H9 (cell line): ENCODE measurements at regions not wholly inside any gene's neighbourhood (a gene's known extent, or its start where the extent isn't known, plus 50 kb on each side); places are given as distances from the start of the nearest gene placed in this dataset.

Experiments used
- DNase-seq: peaks from one replicate; pipeline ENCODE4 v3.0.0-alpha.2; 2017
- H2AFZ ChIP-seq: one replicate; pipeline ENCODE4 v1.6.1; 2013; ENCODE audit warnings: mild to moderate bottlenecking, low read length, control low read depth, moderate library complexity
- H2AK5ac ChIP-seq: 2 replicates; pipeline ENCODE4 v1.6.1; 2013; ENCODE audit warnings: low read length, control low read depth, mixed read lengths; ENCODE audit not compliant: insufficient read length
- H2BK120ac ChIP-seq: one replicate; pipeline ENCODE4 v1.6.1; 2013; ENCODE audit warnings: low read depth, mild to moderate bottlenecking, low read length, control low read depth, inconsistent platforms; ENCODE audit not compliant: poor library complexity, severe bottlenecking
- H2BK12ac ChIP-seq: 2 replicates; pipeline ENCODE4 v1.6.1; 2013; ENCODE audit warnings: low read length, control low read depth, mixed read lengths, low read depth; ENCODE audit not compliant: insufficient read length
- H2BK15ac ChIP-seq: 2 replicates; pipeline ENCODE4 v1.6.1; 2013; ENCODE audit warnings: low read depth, low read length, control low read depth
- H2BK20ac ChIP-seq: one replicate; pipeline ENCODE4 v1.6.1; 2013; ENCODE audit warnings: low read depth, mild to moderate bottlenecking, low read length, control low read depth, inconsistent platforms; ENCODE audit not compliant: poor library complexity, severe bottlenecking
- H2BK5ac ChIP-seq: 2 replicates; pipeline ENCODE4 v1.6.1; 2013; ENCODE audit warnings: low read length, control low read depth, mixed read lengths; ENCODE audit not compliant: insufficient read length
- H3K14ac ChIP-seq: 2 replicates; pipeline ENCODE4 v1.6.1; 2013; ENCODE audit warnings: low read length, control low read depth; ENCODE audit not compliant: insufficient read depth
- H3K18ac ChIP-seq: 2 replicates; pipeline ENCODE4 v1.6.1; 2013; ENCODE audit warnings: low read depth, mild to moderate bottlenecking, mixed read lengths, low read length, control low read depth; ENCODE audit not compliant: insufficient read length
- H3K23ac ChIP-seq: 2 replicates; pipeline ENCODE4 v1.6.1; 2013; ENCODE audit warnings: low read length, control low read depth, mixed read lengths, low read depth; ENCODE audit not compliant: insufficient read length
- H3K23me2 ChIP-seq: 2 replicates; pipeline ENCODE4 v1.6.1; 2013; ENCODE audit warnings: low read depth, mild to moderate bottlenecking, mixed read lengths, low read length, control low read depth; ENCODE audit not compliant: insufficient read length, poor library complexity, severe bottlenecking
- H3K27ac ChIP-seq: 2 replicates; pipeline ENCODE4 v1.5.1; 2013; ENCODE audit warnings: low read length, control low read depth, mixed read lengths, low read depth; ENCODE audit not compliant: insufficient read length
- H3K27me3 ChIP-seq: 2 replicates; pipeline ENCODE4 v1.6.1; 2013; ENCODE audit warnings: low read length, control low read depth, inconsistent platforms; ENCODE audit not compliant: insufficient read depth
- H3K4ac ChIP-seq: 2 replicates; pipeline ENCODE4 v1.6.1; 2013; ENCODE audit warnings: low read depth, mild to moderate bottlenecking, control low read depth, inconsistent platforms, low read length, moderate library complexity
- H3K4me1 ChIP-seq: 2 replicates; pipeline ENCODE4 v1.6.1; 2013; ENCODE audit warnings: low read length, control low read depth, inconsistent platforms; ENCODE audit not compliant: insufficient read depth
- H3K4me2 ChIP-seq: 2 replicates; pipeline ENCODE4 v1.6.1; 2013; ENCODE audit warnings: low read length, control low read depth, mixed read lengths; ENCODE audit not compliant: insufficient read length, insufficient read depth
- H3K56ac ChIP-seq: 2 replicates; pipeline ENCODE4 v1.6.1; 2013; ENCODE audit warnings: low read depth, mild to moderate bottlenecking, mixed read lengths, low read length, control low read depth; ENCODE audit not compliant: insufficient read length
- H3K79me1 ChIP-seq: 2 replicates; pipeline ENCODE4 v1.6.1; 2013; ENCODE audit warnings: low read depth, mild to moderate bottlenecking, moderate library complexity, low read length, control low read depth, inconsistent platforms; ENCODE audit not compliant: insufficient read depth, poor library complexity, severe bottlenecking
- H3K79me2 ChIP-seq: 2 replicates; pipeline ENCODE4 v1.6.1; 2013; ENCODE audit warnings: low read length, control low read depth, inconsistent platforms; ENCODE audit not compliant: insufficient read depth
- H3K9ac ChIP-seq: 2 replicates; pipeline ENCODE4 v1.6.1; 2013; ENCODE audit warnings: low read length, control low read depth, mixed read lengths; ENCODE audit not compliant: insufficient read length; ENCODE audit errors: extremely low read depth
- H3K9me3 ChIP-seq: one replicate; pipeline ENCODE4 v1.6.1; 2013; ENCODE audit warnings: low read depth, low read length, inconsistent platforms; ENCODE audit not compliant: control insufficient read depth
- H3T11ph ChIP-seq: one replicate; pipeline ENCODE4 v1.6.1; 2013; ENCODE audit warnings: mild to moderate bottlenecking, low read length, control low read depth, inconsistent platforms
- H4K20me1 ChIP-seq: one replicate; pipeline ENCODE4 v1.6.1; 2013; ENCODE audit not compliant: control insufficient read depth, insufficient read length, insufficient read depth
- H4K5ac ChIP-seq: 2 replicates; pipeline ENCODE4 v1.6.1; 2013; ENCODE audit warnings: low read depth, mild to moderate bottlenecking, mixed read lengths, low read length, control low read depth; ENCODE audit not compliant: insufficient read length
- H4K8ac ChIP-seq: replicated peaks from 2 replicates; pipeline ENCODE4 v1.6.1; 2013; ENCODE audit warnings: low read length, control low read depth, mixed read lengths, low read depth; ENCODE audit not compliant: insufficient read length
- H4K91ac ChIP-seq: 2 replicates; pipeline ENCODE4 v1.6.1; 2013; ENCODE audit warnings: low read depth, mild to moderate bottlenecking, moderate library complexity, mixed read lengths, low read length, control low read depth; ENCODE audit not compliant: insufficient read length
- H3K27ac Mint-ChIP-seq, 3 experiments: 2 replicates in 2 of 3; 3 replicates in 1 of 3; pipeline ENCODE4 v1.8.0; 2020 to 2021; ENCODE audit warnings: mixed read lengths in 3 of 3, mild to moderate bottlenecking in 1 of 3, moderate library complexity in 1 of 3
- H3K27me3 Mint-ChIP-seq: 2 replicates; pipeline ENCODE4 v1.8.0; 2021; ENCODE audit warnings: low read depth, mild to moderate bottlenecking, moderate library complexity, mixed read lengths
- H3K36me3 Mint-ChIP-seq, 3 experiments: 2 replicates in 2 of 3; 3 replicates in 1 of 3; pipeline ENCODE4 v1.8.0; 2020 to 2021; ENCODE audit warnings: low read depth in 3 of 3, mixed read lengths in 3 of 3; ENCODE audit not compliant: insufficient read depth in 1 of 3
- H3K4me1 Mint-ChIP-seq, 2 experiments: 2 replicates each; pipeline ENCODE4 v1.8.0; 2020; ENCODE audit warnings: mixed read lengths in 2 of 2
- H3K4me3 Mint-ChIP-seq, 2 experiments: 2 replicates in 1 of 2; 3 replicates in 1 of 2; pipeline ENCODE4 v1.8.0; 2020 to 2021; ENCODE audit warnings: mild to moderate bottlenecking in 2 of 2, mixed read lengths in 2 of 2, moderate library complexity in 1 of 2
- H3K9me3 Mint-ChIP-seq, 2 experiments: 2 replicates in 1 of 2; 3 replicates in 1 of 2; pipeline ENCODE4 v1.8.0; 2020; ENCODE audit warnings: mild to moderate bottlenecking in 2 of 2, mixed read lengths in 2 of 2, moderate library complexity in 1 of 2
- WGBS: extraction: QIAGEN DNeasy Blood & Tissue Kit; methylation state at CpG from one replicate; pipeline ENCODE4 v1.1.7; 2013; ENCODE audit warnings: missing lambda C conversion rate, low lambda C conversion rate, mixed read lengths; ENCODE audit not compliant: insufficient read length; ENCODE audit errors: extremely low coverage; 5-methylcytosine and 5-hydroxymethylcytosine counted together
- TF ChIP-seq, protein P1 (sequence below): fragments of 200-600 bp; sonication (generic); conservative IDR thresholded peaks from 3 replicates; pipeline ENCODE4 v1.8.0; 2021; ENCODE audit warnings: antibody characterized with exemption, mild to moderate bottlenecking

DNA sequence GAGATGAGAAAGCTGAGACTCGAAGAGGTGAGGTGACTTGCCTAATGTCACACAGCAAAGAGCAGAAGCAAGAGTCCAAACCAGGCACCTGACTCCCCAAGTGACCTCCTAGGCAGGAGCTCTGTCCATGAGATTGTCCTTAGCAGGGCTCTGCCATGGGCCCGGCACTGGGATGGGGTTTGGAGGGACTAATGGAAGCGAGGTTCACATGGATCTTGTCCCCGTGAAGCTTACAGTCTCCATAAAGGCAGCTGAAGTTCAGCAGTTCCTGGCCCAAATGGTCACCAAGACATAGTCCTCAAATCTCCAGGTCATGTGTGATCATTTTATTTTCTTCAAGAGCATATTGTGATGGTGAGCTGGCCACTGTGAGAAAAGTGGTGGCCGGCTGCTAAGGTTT lies 57.0 kb upstream of the AFF3 start:
- no peak overlapping the region for H3K14ac ChIP-seq
- no peaks in the 10 kb centered on the region for H3K23me2 ChIP-seq
- no peak overlapping the region for H2BK20ac ChIP-seq
- H3K9me3 Mint-ChIP-seq: no peaks in the 10 kb centered on the region
- H2AK5ac ChIP-seq: no peak overlapping the region
- H3K79me1 ChIP-seq: no peaks in the 10 kb centered on the region
- peaks cover 2% of the 10 kb centered on the region; the same call in 1 of the 2 replicates for H3K4me1 ChIP-seq
- H3K36me3 Mint-ChIP-seq: no peaks in the 10 kb centered on the region
- no peaks in the 10 kb centered on the region for H3K9me3 ChIP-seq
- no peaks in the 10 kb centered on the region for H3K79me2 ChIP-seq
- no peak overlapping the region for H3K9ac ChIP-seq
- H3K27ac Mint-ChIP-seq: no peak overlapping the region
- H3K18ac ChIP-seq: no peak overlapping the region
- no CpG with 5 or more reads among the region's 5 CpGs for WGBS
- no peak overlapping the region for H4K8ac ChIP-seq
- H3K27me3 ChIP-seq: no peaks in the 10 kb centered on the region
- H3K4me3 Mint-ChIP-seq: no peak overlapping the region
- no peak overlapping the region for H3T11ph ChIP-seq
- H3K56ac ChIP-seq: no peak overlapping the region
- peaks cover 8 to 18% of the 10 kb centered on the region in 2 experiments for H3K4me1 Mint-ChIP-seq
- no peak overlapping the region for H2BK15ac ChIP-seq
- no peak overlapping the region for H3K4me2 ChIP-seq
- no peak overlapping the region for H2BK5ac ChIP-seq
- no peak overlapping the region for H2BK120ac ChIP-seq
- no peak overlapping the region for H2BK12ac ChIP-seq
- H2AFZ ChIP-seq: no peak overlapping the region
- TF ChIP-seq, protein P1, sequence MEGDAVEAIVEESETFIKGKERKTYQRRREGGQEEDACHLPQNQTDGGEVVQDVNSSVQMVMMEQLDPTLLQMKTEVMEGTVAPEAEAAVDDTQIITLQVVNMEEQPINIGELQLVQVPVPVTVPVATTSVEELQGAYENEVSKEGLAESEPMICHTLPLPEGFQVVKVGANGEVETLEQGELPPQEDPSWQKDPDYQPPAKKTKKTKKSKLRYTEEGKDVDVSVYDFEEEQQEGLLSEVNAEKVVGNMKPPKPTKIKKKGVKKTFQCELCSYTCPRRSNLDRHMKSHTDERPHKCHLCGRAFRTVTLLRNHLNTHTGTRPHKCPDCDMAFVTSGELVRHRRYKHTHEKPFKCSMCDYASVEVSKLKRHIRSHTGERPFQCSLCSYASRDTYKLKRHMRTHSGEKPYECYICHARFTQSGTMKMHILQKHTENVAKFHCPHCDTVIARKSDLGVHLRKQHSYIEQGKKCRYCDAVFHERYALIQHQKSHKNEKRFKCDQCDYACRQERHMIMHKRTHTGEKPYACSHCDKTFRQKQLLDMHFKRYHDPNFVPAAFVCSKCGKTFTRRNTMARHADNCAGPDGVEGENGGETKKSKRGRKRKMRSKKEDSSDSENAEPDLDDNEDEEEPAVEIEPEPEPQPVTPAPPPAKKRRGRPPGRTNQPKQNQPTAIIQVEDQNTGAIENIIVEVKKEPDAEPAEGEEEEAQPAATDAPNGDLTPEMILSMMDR: no peak
- no peak overlapping the region for H3K27ac ChIP-seq
- DNase-seq: no peak
- H4K20me1 ChIP-seq: no peaks in the 10 kb centered on the region
- H3K4ac ChIP-seq: no peak overlapping the region
- H3K23ac ChIP-seq: no peak overlapping the region
- no peak overlapping the region for H4K5ac ChIP-seq
- H3K27me3 Mint-ChIP-seq: peaks cover 22% of the 10 kb centered on the region
- H4K91ac ChIP-seq: no peak overlapping the region
